ENCODE measurements at regions not wholly inside any gene's neighbourhood (a gene's known extent, or its start where the extent isn't known, plus 50 kb on each side); places are given as distances from the start of the nearest gene placed in this dataset.

- TF ChIP-seq CTCF (IDR thresholded peaks at IDR 0.05; ENCODE audit: low read depth, low read length, poor library complexity, severe bottlenecking) (no peak), EZH2phosphoT487 (IDR thresholded peaks at IDR 0.05; ENCODE audit: borderline replicate concordance, low read length) (no peak)
Measured at GRCh38 chr7:89477991-89478390, 676.3 kb upstream of the STEAP1 start.
